Upper lobe of right lung (tissue), 1 donor: ENCODE measurements at regions not wholly inside any gene's neighbourhood (a gene's known extent, or its start where the extent isn't known, plus 50 kb on each side); places are given as distances from the start of the nearest gene placed in this dataset.
A peak's percentile ranks its signal among the peaks of the same experiment; 100 is the strongest.

Experiments
- ATAC-seq: fragments of 200-7000 bp; cut with Tn5 transposase; one replicate; pipeline ENCODE4 v1.9.1; 2020; ENCODE audit warnings: mild to moderate bottlenecking, moderate library complexity
- DNase-seq: peaks from one replicate; pipeline ENCODE4 v3.0.0-alpha.2; 2020
- H3K27ac ChIP-seq: fragments of 200-600 bp; one replicate; pipeline ENCODE4 v1.8.0; 2022
- H3K27me3 ChIP-seq: fragments of 200-600 bp; one replicate; pipeline ENCODE4 v1.8.0; 2022; ENCODE audit warnings: mild to moderate bottlenecking
- H3K36me3 ChIP-seq: fragments of 200-600 bp; one replicate; pipeline ENCODE4 v1.8.0; 2022
- H3K4me1 ChIP-seq: fragments of 200-600 bp; one replicate; pipeline ENCODE4 v1.8.0; 2022
- H3K4me3 ChIP-seq: fragments of 200-600 bp; one replicate; pipeline ENCODE4 v1.8.0; 2022; ENCODE audit warnings: mild to moderate bottlenecking
- H3K9me3 ChIP-seq: fragments of 200-600 bp; one replicate; pipeline ENCODE4 v1.8.0; 2022
- CTCF ChIP-seq: fragments of 200-600 bp; IDR thresholded peaks from one replicate; pipeline ENCODE4 v1.8.0; 2022; ENCODE audit warnings: antibody characterized with exemption
- intact Hi-C: fragments of 100-400 bp; cut with DNase I; formaldehyde crosslinking; loops from one replicate; pipeline ENCODE4 v1.11.0; 2022
- donor health status: DM: no; HTN: yes; CAD: no; lungs with severe emphysema.

- intact Hi-C loops: no loop called here
- Histone ChIP-seq H3K4me3 (no peak overlapping the region), H3K27ac (no peak overlapping the region), H3K36me3 (no peaks in the 10 kb centered on the region), H3K27me3 (no peaks in the 10 kb centered on the region), H3K9me3 (no peaks in the 10 kb centered on the region), H3K4me1 (no peaks in the 10 kb centered on the region)
- ATAC-seq (no peak), DNase-seq (no peak)
- no peak for TF ChIP-seq CTCF
Observed at GRCh38 chr17:71453876-71454422, 666.9 kb upstream of the SOX9 start.

GRCh38 chr17:71455219-71455618 lies 665.6 kb upstream of the SOX9 start:
- Histone ChIP-seq H3K4me1 (no peaks in the 10 kb centered on the region), H3K4me3 (no peak overlapping the region), H3K36me3 (no peaks in the 10 kb centered on the region), H3K27ac (no peak overlapping the region), H3K27me3 (no peaks in the 10 kb centered on the region), H3K9me3 (no peaks in the 10 kb centered on the region)
- DNase-seq: no peak
- intact Hi-C loops: no loop called here
- no peak for ATAC-seq
- no peak for TF ChIP-seq CTCF

GRCh38 chr17:71458322-71458721 lies 662.5 kb upstream of the SOX9 start:
- H3K27me3 ChIP-seq: no peaks in the 10 kb centered on the region
- H3K27ac ChIP-seq: no peak overlapping the region
- no peak for DNase-seq
- no peak for TF ChIP-seq CTCF
- intact Hi-C loops: no loop called here
- no peak overlapping the region for H3K4me3 ChIP-seq
- no peaks in the 10 kb centered on the region for H3K36me3 ChIP-seq
- H3K9me3 ChIP-seq: no peaks in the 10 kb centered on the region
- H3K4me1 ChIP-seq: no peaks in the 10 kb centered on the region
- ATAC-seq: no peak

- ATAC-seq (no peak), DNase-seq (no peak)
- Histone ChIP-seq H3K27ac (no peak overlapping the region), H3K27me3 (no peaks in the 10 kb centered on the region), H3K36me3 (no peaks in the 10 kb centered on the region), H3K4me3 (no peak overlapping the region), H3K4me1 (no peaks in the 10 kb centered on the region), H3K9me3 (no peaks in the 10 kb centered on the region)
- intact Hi-C loops: no loop called here
- TF ChIP-seq CTCF: peak; percentile 47
Observed at GRCh38 chr17:71460943-71461342, 659.9 kb upstream of the SOX9 start.

- ATAC-seq: no peak
- intact Hi-C loops: no loop called here
- Histone ChIP-seq H3K9me3 (no peaks in the 10 kb centered on the region), H3K4me3 (no peak overlapping the region), H3K4me1 (no peaks in the 10 kb centered on the region), H3K27ac (no peak overlapping the region), H3K27me3 (no peaks in the 10 kb centered on the region), H3K36me3 (no peaks in the 10 kb centered on the region)
- TF ChIP-seq CTCF: no peak
- DNase-seq: no peak
Observed at GRCh38 chr17:71461498-71462169, 659.2 kb upstream of the SOX9 start.

GRCh38 chr17:71464241-71464640 lies 656.6 kb upstream of the SOX9 start:
- no peak for ATAC-seq
- intact Hi-C loops: no loop called here
- TF ChIP-seq CTCF: no peak

More at GRCh38 chr17:71464241-71464640, 656.6 kb upstream of the SOX9 start:
- Histone ChIP-seq H3K36me3 (no peaks in the 10 kb centered on the region), H3K4me3 (no peak overlapping the region), H3K27me3 (no peaks in the 10 kb centered on the region), H3K27ac (no peak overlapping the region), H3K4me1 (no peaks in the 10 kb centered on the region), H3K9me3 (no peaks in the 10 kb centered on the region)
- DNase-seq: no peak
